OCI-LY7 (cell line): ENCODE measurements at regions not wholly inside any gene's neighbourhood (a gene's known extent, or its start where the extent isn't known, plus 50 kb on each side); places are given as distances from the start of the nearest gene placed in this dataset.

Experiments used
- EZH2phosphoT487 ChIP-seq: fragments of 200-600 bp; sonication (generic); IDR thresholded peaks from 2 replicates; pipeline ENCODE4 v1.6.1; 2018; ENCODE audit warnings: low read depth, borderline replicate concordance, mild to moderate bottlenecking, mixed run types, antibody characterized with exemption, low read length, moderate library complexity, mixed read lengths
- TF ChIP-seq, protein P1 (sequence below): fragments of 200-600 bp; sonication (generic); conservative IDR thresholded peaks from 2 replicates; pipeline ENCODE4 v1.5.1; 2014; ENCODE audit warnings: mild to moderate bottlenecking, antibody characterized with exemption, low read length, moderate library complexity, mixed read lengths

DNA sequence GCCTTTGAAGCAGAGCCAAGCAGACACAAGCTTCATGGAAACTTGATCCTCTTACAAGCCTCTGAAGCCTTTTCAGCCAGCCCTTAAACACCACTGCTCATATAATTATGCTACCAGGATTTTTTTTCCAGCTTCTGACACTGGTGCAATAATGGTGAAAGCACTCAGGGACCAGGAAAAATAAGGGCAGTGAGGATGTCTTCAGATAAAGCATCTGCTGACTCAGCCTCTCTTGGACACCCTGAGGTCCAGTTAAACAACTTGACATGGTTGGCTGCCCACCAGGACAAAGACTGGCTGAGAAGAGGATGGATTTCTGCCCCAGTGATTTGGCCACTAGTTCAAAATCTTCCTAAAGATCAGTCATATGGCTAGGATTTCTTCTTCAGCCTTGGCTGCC, 124.2 kb upstream of the N4BP1 start:
- TF ChIP-seq, protein P1, sequence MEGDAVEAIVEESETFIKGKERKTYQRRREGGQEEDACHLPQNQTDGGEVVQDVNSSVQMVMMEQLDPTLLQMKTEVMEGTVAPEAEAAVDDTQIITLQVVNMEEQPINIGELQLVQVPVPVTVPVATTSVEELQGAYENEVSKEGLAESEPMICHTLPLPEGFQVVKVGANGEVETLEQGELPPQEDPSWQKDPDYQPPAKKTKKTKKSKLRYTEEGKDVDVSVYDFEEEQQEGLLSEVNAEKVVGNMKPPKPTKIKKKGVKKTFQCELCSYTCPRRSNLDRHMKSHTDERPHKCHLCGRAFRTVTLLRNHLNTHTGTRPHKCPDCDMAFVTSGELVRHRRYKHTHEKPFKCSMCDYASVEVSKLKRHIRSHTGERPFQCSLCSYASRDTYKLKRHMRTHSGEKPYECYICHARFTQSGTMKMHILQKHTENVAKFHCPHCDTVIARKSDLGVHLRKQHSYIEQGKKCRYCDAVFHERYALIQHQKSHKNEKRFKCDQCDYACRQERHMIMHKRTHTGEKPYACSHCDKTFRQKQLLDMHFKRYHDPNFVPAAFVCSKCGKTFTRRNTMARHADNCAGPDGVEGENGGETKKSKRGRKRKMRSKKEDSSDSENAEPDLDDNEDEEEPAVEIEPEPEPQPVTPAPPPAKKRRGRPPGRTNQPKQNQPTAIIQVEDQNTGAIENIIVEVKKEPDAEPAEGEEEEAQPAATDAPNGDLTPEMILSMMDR, result no peak
- TF ChIP-seq EZH2phosphoT487, result no peak
